ENCODE measurements at regions not wholly inside any gene's neighbourhood (a gene's known extent, or its start where the extent isn't known, plus 50 kb on each side); places are given as distances from the start of the nearest gene placed in this dataset.

- H3K36me3 ChIP-seq (ENCODE audit: control insufficient read depth, insufficient read depth, low read length): no peaks in the 10 kb centered on the region
- H3K27me3 ChIP-seq (ENCODE audit: control insufficient read depth, insufficient read depth, low read length): no peaks in the 10 kb centered on the region
- H3K9me3 ChIP-seq (ENCODE audit: control insufficient read depth, insufficient read depth, low read depth, low read length): peaks cover 11% of the 10 kb centered on the region
- no peak overlapping the region for H3K9ac ChIP-seq (ENCODE audit: low read length)
- no peak overlapping the region for H3K27ac ChIP-seq (ENCODE audit: low read depth, low read length)
- 0 out of 2 replicates have a peak, but pooled peaks cover 7% of the 10 kb centered on the region for H3K4me1 ChIP-seq (ENCODE audit: control insufficient read depth, insufficient read depth, low read length)
- no peak overlapping the region for H3K4me3 ChIP-seq (ENCODE audit: low read depth, low read length)
Measured at GRCh38 chr2:172204309-172204708, 101.6 kb upstream of the DLX2 start.

- Histone ChIP-seq H3K27ac (ENCODE audit: low read depth, low read length) (no peak overlapping the region), H3K9me3 (ENCODE audit: control insufficient read depth, insufficient read depth, low read depth, low read length) (peaks cover 9% of the 10 kb centered on the region), H3K27me3 (ENCODE audit: control insufficient read depth, insufficient read depth, low read length) (no peaks in the 10 kb centered on the region)
Measured at GRCh38 chr2:172204762-172205161, 102.1 kb upstream of the DLX2 start.

GRCh38 chr2:172205292-172205691 is 102.6 kb upstream of the DLX2 start:
- H3K4me1 ChIP-seq (ENCODE audit: control insufficient read depth, insufficient read depth, low read length): 0 out of 2 replicates have a peak, but pooled peaks cover 7% of the 10 kb centered on the region
- no peaks in the 10 kb centered on the region for H3K36me3 ChIP-seq (ENCODE audit: control insufficient read depth, insufficient read depth, low read length)
- no peak overlapping the region for H3K9ac ChIP-seq (ENCODE audit: low read length)
- no peak overlapping the region for H3K4me3 ChIP-seq (ENCODE audit: low read depth, low read length)
- no peak overlapping the region for H3K27ac ChIP-seq (ENCODE audit: low read depth, low read length)
- no peaks in the 10 kb centered on the region for H3K27me3 ChIP-seq (ENCODE audit: control insufficient read depth, insufficient read depth, low read length)
- peaks cover 4% of the 10 kb centered on the region for H3K9me3 ChIP-seq (ENCODE audit: control insufficient read depth, insufficient read depth, low read depth, low read length)

More at GRCh38 chr2:172204762-172205161, 102.1 kb upstream of the DLX2 start:
- H3K9ac ChIP-seq (ENCODE audit: low read length): no peak overlapping the region
- no peak overlapping the region for H3K4me3 ChIP-seq (ENCODE audit: low read depth, low read length)
- H3K36me3 ChIP-seq (ENCODE audit: control insufficient read depth, insufficient read depth, low read length): no peaks in the 10 kb centered on the region
- H3K4me1 ChIP-seq (ENCODE audit: control insufficient read depth, insufficient read depth, low read length): 0 out of 2 replicates have a peak, but pooled peaks cover 7% of the 10 kb centered on the region

DNA sequence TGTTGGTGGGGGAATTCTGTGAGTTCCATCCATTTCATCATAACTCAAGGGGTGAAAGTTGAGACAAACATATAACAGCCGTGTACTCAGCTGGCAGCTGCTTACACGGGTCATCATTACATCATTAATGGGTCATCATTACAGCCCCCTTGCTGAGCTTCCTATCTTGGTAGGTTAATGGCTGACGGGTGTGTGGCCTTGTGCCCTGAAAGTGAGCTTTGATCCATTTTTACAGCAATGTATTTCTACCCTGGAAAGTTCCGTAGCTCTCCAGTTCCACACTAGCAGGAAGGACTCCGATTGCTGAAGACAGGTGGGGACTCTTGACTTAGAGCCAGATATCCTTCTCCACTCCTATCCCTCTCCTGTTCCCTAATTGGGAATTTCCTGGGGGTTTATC is 105.2 kb upstream of the DLX2 start:
- no peaks in the 10 kb centered on the region for H3K36me3 ChIP-seq (ENCODE audit: control insufficient read depth, insufficient read depth, low read length)
- no peaks in the 10 kb centered on the region for H3K27me3 ChIP-seq (ENCODE audit: control insufficient read depth, insufficient read depth, low read length)
- no peaks in the 10 kb centered on the region for H3K9me3 ChIP-seq (ENCODE audit: control insufficient read depth, insufficient read depth, low read depth, low read length)
- H3K9ac ChIP-seq (ENCODE audit: low read length): no peak overlapping the region
- H3K4me3 ChIP-seq (ENCODE audit: low read depth, low read length): no peak overlapping the region
- 0 out of 2 replicates have a peak, but pooled peaks cover 7% of the 10 kb centered on the region for H3K4me1 ChIP-seq (ENCODE audit: control insufficient read depth, insufficient read depth, low read length)
- H3K27ac ChIP-seq (ENCODE audit: low read depth, low read length): no peak overlapping the region

DNA sequence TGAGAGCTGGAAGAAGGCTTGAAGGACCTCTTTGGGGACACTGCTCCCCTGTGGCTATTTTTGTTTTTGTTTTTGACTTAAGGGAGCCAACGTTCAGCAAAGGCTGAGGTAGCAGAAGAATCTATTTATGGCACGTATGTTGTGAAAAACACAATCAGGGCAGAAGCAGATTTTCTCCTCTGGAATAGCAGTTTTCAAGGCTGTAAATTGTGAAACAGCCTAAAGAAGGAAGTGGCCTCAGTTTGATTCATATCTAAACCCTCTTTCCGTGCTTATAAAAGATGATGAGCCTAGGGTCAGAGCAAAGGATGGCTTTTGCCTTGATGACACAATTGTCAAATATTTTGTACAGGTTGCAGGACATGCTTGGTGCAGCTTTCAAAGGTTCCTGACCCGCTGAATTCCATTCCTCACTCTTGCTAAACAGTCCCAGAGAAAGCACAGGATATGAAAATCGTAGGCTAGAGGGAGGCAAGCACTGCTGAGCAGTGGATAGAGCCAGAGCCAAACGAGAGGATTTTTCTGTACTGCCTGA is 106.2 kb upstream of the DLX2 start:
- Histone ChIP-seq H3K27me3 (ENCODE audit: control insufficient read depth, insufficient read depth, low read length) (no peaks in the 10 kb centered on the region), H3K27ac (ENCODE audit: low read depth, low read length) (no peak overlapping the region), H3K4me3 (ENCODE audit: low read depth, low read length) (no peak overlapping the region)

GRCh38 chr2:172210599-172210998 is 107.9 kb upstream of the DLX2 start:
- Histone ChIP-seq H3K36me3 (ENCODE audit: control insufficient read depth, insufficient read depth, low read length) (no peaks in the 10 kb centered on the region), H3K27ac (ENCODE audit: low read depth, low read length) (no peak overlapping the region), H3K27me3 (ENCODE audit: control insufficient read depth, insufficient read depth, low read length) (no peaks in the 10 kb centered on the region), H3K4me3 (ENCODE audit: low read depth, low read length) (no peak overlapping the region), H3K9ac (ENCODE audit: low read length) (no peak overlapping the region), H3K9me3 (ENCODE audit: control insufficient read depth, insufficient read depth, low read depth, low read length) (no peaks in the 10 kb centered on the region), H3K4me1 (ENCODE audit: control insufficient read depth, insufficient read depth, low read length) (peaks cover 7% of the 10 kb centered on the region; the same call in 1 of the 2 replicates)

More for the DNA sequence above, 106.2 kb upstream of the DLX2 start:
- no peaks in the 10 kb centered on the region for H3K9me3 ChIP-seq (ENCODE audit: control insufficient read depth, insufficient read depth, low read depth, low read length)
- H3K4me1 ChIP-seq (ENCODE audit: control insufficient read depth, insufficient read depth, low read length): peaks cover 14% of the 10 kb centered on the region; the same call in 1 of the 2 replicates
- H3K36me3 ChIP-seq (ENCODE audit: control insufficient read depth, insufficient read depth, low read length): no peaks in the 10 kb centered on the region
- H3K9ac ChIP-seq (ENCODE audit: low read length): no peak overlapping the region

- Histone ChIP-seq H3K9me3 (ENCODE audit: control insufficient read depth, insufficient read depth, low read depth, low read length) (no peaks in the 10 kb centered on the region), H3K36me3 (ENCODE audit: control insufficient read depth, insufficient read depth, low read length) (no peaks in the 10 kb centered on the region), H3K27me3 (ENCODE audit: control insufficient read depth, insufficient read depth, low read length) (no peaks in the 10 kb centered on the region), H3K9ac (ENCODE audit: low read length) (no peak overlapping the region), H3K27ac (ENCODE audit: low read depth, low read length) (no peak overlapping the region), H3K4me1 (ENCODE audit: control insufficient read depth, insufficient read depth, low read length) (peaks cover 7% of the 10 kb centered on the region; the same call in 1 of the 2 replicates), H3K4me3 (ENCODE audit: low read depth, low read length) (no peak overlapping the region)
Measured at GRCh38 chr2:172211512-172211911, 108.8 kb upstream of the DLX2 start.

- Histone ChIP-seq H3K9me3 (ENCODE audit: control insufficient read depth, insufficient read depth, low read depth, low read length) (no peaks in the 10 kb centered on the region), H3K27ac (ENCODE audit: low read depth, low read length) (no peak overlapping the region), H3K27me3 (ENCODE audit: control insufficient read depth, insufficient read depth, low read length) (no peaks in the 10 kb centered on the region), H3K36me3 (ENCODE audit: control insufficient read depth, insufficient read depth, low read length) (no peaks in the 10 kb centered on the region), H3K9ac (ENCODE audit: low read length) (no peak overlapping the region), H3K4me1 (ENCODE audit: control insufficient read depth, insufficient read depth, low read length) (peaks cover 7% of the 10 kb centered on the region; the same call in 1 of the 2 replicates), H3K4me3 (ENCODE audit: low read depth, low read length) (no peak overlapping the region)
Measured at GRCh38 chr2:172213116-172213860, 110.6 kb upstream of the DLX2 start.

GRCh38 chr2:172214252-172214651 is 111.6 kb upstream of the DLX2 start:
- H3K36me3 ChIP-seq (ENCODE audit: control insufficient read depth, insufficient read depth, low read length): no peaks in the 10 kb centered on the region
- H3K4me3 ChIP-seq (ENCODE audit: low read depth, low read length): no peak overlapping the region
- no peaks in the 10 kb centered on the region for H3K9me3 ChIP-seq (ENCODE audit: control insufficient read depth, insufficient read depth, low read depth, low read length)
- H3K27ac ChIP-seq (ENCODE audit: low read depth, low read length): no peak overlapping the region
- H3K9ac ChIP-seq (ENCODE audit: low read length): no peak overlapping the region
- no peaks in the 10 kb centered on the region for H3K27me3 ChIP-seq (ENCODE audit: control insufficient read depth, insufficient read depth, low read length)
- peaks cover 7% of the 10 kb centered on the region; the same call in 1 of the 2 replicates for H3K4me1 ChIP-seq (ENCODE audit: control insufficient read depth, insufficient read depth, low read length)

GRCh38 chr2:172215172-172215935 is 112.7 kb upstream of the DLX2 start:
- H3K36me3 ChIP-seq (ENCODE audit: control insufficient read depth, insufficient read depth, low read length): no peaks in the 10 kb centered on the region
- no peak overlapping the region for H3K9ac ChIP-seq (ENCODE audit: low read length)
- no peak overlapping the region for H3K27ac ChIP-seq (ENCODE audit: low read depth, low read length)
- peaks cover 7% of the 10 kb centered on the region; the same call in 1 of the 2 replicates for H3K4me1 ChIP-seq (ENCODE audit: control insufficient read depth, insufficient read depth, low read length)
- no peaks in the 10 kb centered on the region for H3K27me3 ChIP-seq (ENCODE audit: control insufficient read depth, insufficient read depth, low read length)
- no peak overlapping the region for H3K4me3 ChIP-seq (ENCODE audit: low read depth, low read length)
- H3K9me3 ChIP-seq (ENCODE audit: control insufficient read depth, insufficient read depth, low read depth, low read length): no peaks in the 10 kb centered on the region

- Histone ChIP-seq H3K27me3 (ENCODE audit: control insufficient read depth, insufficient read depth, low read length) (no peaks in the 10 kb centered on the region), H3K36me3 (ENCODE audit: control insufficient read depth, insufficient read depth, low read length) (no peaks in the 10 kb centered on the region), H3K4me1 (ENCODE audit: control insufficient read depth, insufficient read depth, low read length) (peaks cover 7% of the 10 kb centered on the region; the same call in 1 of the 2 replicates), H3K4me3 (ENCODE audit: low read depth, low read length) (no peak overlapping the region), H3K27ac (ENCODE audit: low read depth, low read length) (no peak overlapping the region), H3K9ac (ENCODE audit: low read length) (no peak overlapping the region), H3K9me3 (ENCODE audit: control insufficient read depth, insufficient read depth, low read depth, low read length) (no peaks in the 10 kb centered on the region)
Measured at GRCh38 chr2:172215936-172216335, 113.2 kb upstream of the DLX2 start.
